Erythroblast (primary cell): ENCODE measurements at regions not wholly inside any gene's neighbourhood (a gene's known extent, or its start where the extent isn't known, plus 50 kb on each side); places are given as distances from the start of the nearest gene placed in this dataset.

Source experiments
- GATA1 ChIP-seq: IDR thresholded peaks from 2 replicates; pipeline ENCODE4 v1.6.1; 2011; ENCODE audit warnings: low read depth, mild to moderate bottlenecking, control low read depth, low read length, moderate library complexity
- POLR2A ChIP-seq: IDR thresholded peaks from 2 replicates; pipeline ENCODE4 v1.6.1; 2011; ENCODE audit warnings: mild to moderate bottlenecking, low read length

DNA sequence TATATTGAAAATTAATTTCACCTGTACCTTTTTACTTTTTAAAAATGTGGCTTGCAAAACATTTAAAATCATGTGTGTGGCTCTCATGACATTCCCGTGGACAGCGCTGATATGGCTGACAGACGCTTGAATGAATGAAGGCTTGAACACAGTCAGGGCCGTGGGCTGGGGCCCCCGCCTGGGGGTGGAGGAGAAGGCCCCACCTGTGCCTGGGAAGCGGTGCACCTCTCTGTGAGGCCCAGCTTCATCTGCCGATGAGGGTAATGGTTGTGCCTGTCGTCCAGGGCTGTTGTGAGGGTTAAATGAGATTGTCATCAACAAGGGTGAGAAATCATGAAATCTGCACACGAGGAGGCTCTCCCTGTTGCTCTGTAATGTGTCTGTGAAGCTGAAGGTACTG is 85.9 kb upstream of the PRR23E start:
- TF ChIP-seq POLR2A (no peak), GATA1 (no peak)
